Astrocyte (in vitro differentiated cells and primary cell): ENCODE measurements at regions not wholly inside any gene's neighbourhood (a gene's known extent, or its start where the extent isn't known, plus 50 kb on each side); places are given as distances from the start of the nearest gene placed in this dataset.

ENCODE experiments used
- EZH2 ChIP-seq: IDR thresholded peaks from 2 replicates; pipeline ENCODE4 v1.6.1; 2012; ENCODE audit warnings: mild to moderate bottlenecking, low read length, inconsistent platforms; ENCODE audit not compliant: insufficient read depth
- TF ChIP-seq, protein P1 (sequence below): IDR thresholded peaks from 2 replicates; pipeline ENCODE4 v1.5.1; 2011; ENCODE audit warnings: low read depth, mild to moderate bottlenecking, inconsistent platforms, low read length, moderate library complexity; ENCODE audit not compliant: insufficient read depth

DNA sequence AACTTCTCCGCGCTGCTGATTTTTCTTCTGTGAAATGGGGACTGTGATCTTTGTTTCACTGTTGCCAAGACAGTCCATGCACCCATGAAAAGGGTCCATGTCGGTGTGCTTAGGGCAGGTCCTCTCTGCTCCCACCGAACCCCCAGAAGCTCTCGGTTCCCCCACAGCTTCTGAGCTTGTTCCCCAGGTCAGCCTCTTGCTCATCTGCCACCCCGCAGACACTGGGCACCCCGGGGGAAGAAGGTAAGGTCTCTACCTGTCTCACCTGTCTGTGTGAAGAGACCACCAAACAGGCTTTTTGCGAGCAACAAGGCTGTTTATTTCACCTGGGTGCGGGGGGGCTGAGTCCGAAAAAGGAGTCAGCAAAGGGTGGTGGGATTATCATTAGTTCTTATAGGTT lies 66.2 kb upstream of the NANOS1 start:
- no peak for TF ChIP-seq EZH2
- TF ChIP-seq, protein P1, sequence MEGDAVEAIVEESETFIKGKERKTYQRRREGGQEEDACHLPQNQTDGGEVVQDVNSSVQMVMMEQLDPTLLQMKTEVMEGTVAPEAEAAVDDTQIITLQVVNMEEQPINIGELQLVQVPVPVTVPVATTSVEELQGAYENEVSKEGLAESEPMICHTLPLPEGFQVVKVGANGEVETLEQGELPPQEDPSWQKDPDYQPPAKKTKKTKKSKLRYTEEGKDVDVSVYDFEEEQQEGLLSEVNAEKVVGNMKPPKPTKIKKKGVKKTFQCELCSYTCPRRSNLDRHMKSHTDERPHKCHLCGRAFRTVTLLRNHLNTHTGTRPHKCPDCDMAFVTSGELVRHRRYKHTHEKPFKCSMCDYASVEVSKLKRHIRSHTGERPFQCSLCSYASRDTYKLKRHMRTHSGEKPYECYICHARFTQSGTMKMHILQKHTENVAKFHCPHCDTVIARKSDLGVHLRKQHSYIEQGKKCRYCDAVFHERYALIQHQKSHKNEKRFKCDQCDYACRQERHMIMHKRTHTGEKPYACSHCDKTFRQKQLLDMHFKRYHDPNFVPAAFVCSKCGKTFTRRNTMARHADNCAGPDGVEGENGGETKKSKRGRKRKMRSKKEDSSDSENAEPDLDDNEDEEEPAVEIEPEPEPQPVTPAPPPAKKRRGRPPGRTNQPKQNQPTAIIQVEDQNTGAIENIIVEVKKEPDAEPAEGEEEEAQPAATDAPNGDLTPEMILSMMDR: no peak
